ENCODE measurements at regions not wholly inside any gene's neighbourhood (a gene's known extent, or its start where the extent isn't known, plus 50 kb on each side); places are given as distances from the start of the nearest gene placed in this dataset.

- Histone ChIP-seq H3K79me2 (ENCODE audit: control insufficient read depth, insufficient read depth, low read length, unreplicated experiment) (no peaks in the 10 kb centered on the region), H3K4me3 (ENCODE audit: low read depth, low read length) (no peak overlapping the region), H3K27me3 (ENCODE audit: insufficient read depth, low read length) (no peaks in the 10 kb centered on the region), H2AFZ (ENCODE audit: low read length, unreplicated experiment) (no peak overlapping the region), H3K36me3 (ENCODE audit: insufficient read depth, low read length) (no peaks in the 10 kb centered on the region), H3K4me1 (ENCODE audit: control insufficient read depth, insufficient read depth, low read length, unreplicated experiment) (no peaks in the 10 kb centered on the region), H3K27ac (ENCODE audit: low read depth, low read length) (no peak overlapping the region)
Observed at GRCh38 chr2:128817171-128817570, 498.5 kb upstream of the HS6ST1 start.

DNA sequence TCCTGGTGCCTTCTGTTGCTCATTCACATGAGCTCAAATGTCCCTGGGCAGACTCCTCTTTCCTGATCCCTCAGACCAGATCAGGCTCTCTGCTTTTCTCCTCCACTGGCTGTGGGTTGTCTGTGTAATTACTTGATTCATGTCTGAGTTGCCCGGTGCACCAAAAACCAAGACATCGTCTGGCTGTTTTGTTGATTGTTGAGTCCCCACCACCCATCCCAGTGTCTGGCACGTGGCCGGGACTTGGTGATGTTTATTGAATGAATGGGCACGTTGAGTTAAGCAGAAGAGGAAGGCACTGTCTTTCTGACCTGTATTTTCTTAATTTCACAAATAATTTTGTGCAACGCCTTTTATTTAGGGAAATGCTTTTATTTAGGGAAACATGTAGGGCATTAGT is 499.1 kb upstream of the HS6ST1 start:
- no peaks in the 10 kb centered on the region for H3K36me3 ChIP-seq (ENCODE audit: insufficient read depth, low read length)
- H3K4me3 ChIP-seq (ENCODE audit: low read depth, low read length) = no peak overlapping the region
- H3K27ac ChIP-seq (ENCODE audit: low read depth, low read length) = no peak overlapping the region
- no peaks in the 10 kb centered on the region for H3K4me1 ChIP-seq (ENCODE audit: control insufficient read depth, insufficient read depth, low read length, unreplicated experiment)
- H3K27me3 ChIP-seq (ENCODE audit: insufficient read depth, low read length) = no peaks in the 10 kb centered on the region
- no peaks in the 10 kb centered on the region for H3K79me2 ChIP-seq (ENCODE audit: control insufficient read depth, insufficient read depth, low read length, unreplicated experiment)
- H2AFZ ChIP-seq (ENCODE audit: low read length, unreplicated experiment) = no peak overlapping the region

GRCh38 chr2:128818248-128818647 is 499.6 kb upstream of the HS6ST1 start:
- no peaks in the 10 kb centered on the region for H3K27me3 ChIP-seq (ENCODE audit: insufficient read depth, low read length)
- H2AFZ ChIP-seq (ENCODE audit: low read length, unreplicated experiment) = no peak overlapping the region

DNA sequence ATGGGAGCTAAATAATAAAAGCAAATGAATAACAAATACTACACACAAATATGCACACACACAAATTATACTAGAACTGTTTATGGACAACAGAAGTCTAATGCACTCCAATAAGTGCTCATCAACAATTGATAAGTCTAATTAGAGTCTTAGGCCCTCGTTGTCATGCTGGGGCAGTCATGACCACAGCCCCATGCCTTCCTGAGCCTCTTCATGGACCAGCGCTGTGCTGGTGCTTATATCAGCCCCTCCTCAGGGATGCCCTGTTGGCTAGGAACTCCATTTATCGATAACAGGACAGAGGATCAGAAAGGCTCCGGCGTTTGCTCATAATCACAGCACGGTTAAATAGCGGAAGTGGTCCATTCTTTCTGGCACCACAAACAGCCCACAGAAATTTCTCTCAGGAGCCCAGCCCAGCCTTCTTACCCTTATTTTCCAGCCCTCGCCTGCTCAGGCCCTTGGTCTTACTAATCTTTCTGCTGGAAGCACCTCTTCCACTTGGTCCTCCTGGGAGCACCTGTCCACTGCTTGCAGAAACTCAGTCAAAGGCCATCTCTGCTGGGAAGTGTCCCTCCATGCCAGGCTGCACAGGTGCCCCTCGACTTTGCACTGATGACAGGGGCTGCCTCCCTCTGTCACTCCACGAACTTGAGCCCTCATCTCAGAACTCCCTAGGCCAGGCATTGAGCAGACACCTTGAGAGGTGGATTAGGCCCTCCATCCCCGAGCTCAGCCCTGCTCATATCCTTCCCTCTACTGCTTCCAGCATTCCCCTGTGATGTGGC is 500.2 kb upstream of the HS6ST1 start:
- Histone ChIP-seq H3K36me3 (ENCODE audit: insufficient read depth, low read length) (no peaks in the 10 kb centered on the region), H3K27ac (ENCODE audit: low read depth, low read length) (no peak overlapping the region), H3K79me2 (ENCODE audit: control insufficient read depth, insufficient read depth, low read length, unreplicated experiment) (no peaks in the 10 kb centered on the region), H3K27me3 (ENCODE audit: insufficient read depth, low read length) (no peaks in the 10 kb centered on the region), H2AFZ (ENCODE audit: low read length, unreplicated experiment) (no peak overlapping the region), H3K4me1 (ENCODE audit: control insufficient read depth, insufficient read depth, low read length, unreplicated experiment) (no peaks in the 10 kb centered on the region), H3K4me3 (ENCODE audit: low read depth, low read length) (no peak overlapping the region)

More at GRCh38 chr2:128818248-128818647, 499.6 kb upstream of the HS6ST1 start:
- Histone ChIP-seq H3K79me2 (ENCODE audit: control insufficient read depth, insufficient read depth, low read length, unreplicated experiment) (no peaks in the 10 kb centered on the region), H3K27ac (ENCODE audit: low read depth, low read length) (no peak overlapping the region), H3K4me1 (ENCODE audit: control insufficient read depth, insufficient read depth, low read length, unreplicated experiment) (no peaks in the 10 kb centered on the region), H3K4me3 (ENCODE audit: low read depth, low read length) (no peak overlapping the region), H3K36me3 (ENCODE audit: insufficient read depth, low read length) (no peaks in the 10 kb centered on the region)

GRCh38 chr2:128820452-128820851 is 501.8 kb upstream of the HS6ST1 start:
- Histone ChIP-seq H2AFZ (ENCODE audit: low read length, unreplicated experiment) (no peak overlapping the region), H3K79me2 (ENCODE audit: control insufficient read depth, insufficient read depth, low read length, unreplicated experiment) (no peaks in the 10 kb centered on the region), H3K4me1 (ENCODE audit: control insufficient read depth, insufficient read depth, low read length, unreplicated experiment) (no peaks in the 10 kb centered on the region), H3K27me3 (ENCODE audit: insufficient read depth, low read length) (no peaks in the 10 kb centered on the region), H3K4me3 (ENCODE audit: low read depth, low read length) (no peak overlapping the region), H3K36me3 (ENCODE audit: insufficient read depth, low read length) (no peaks in the 10 kb centered on the region), H3K27ac (ENCODE audit: low read depth, low read length) (no peak overlapping the region)

DNA sequence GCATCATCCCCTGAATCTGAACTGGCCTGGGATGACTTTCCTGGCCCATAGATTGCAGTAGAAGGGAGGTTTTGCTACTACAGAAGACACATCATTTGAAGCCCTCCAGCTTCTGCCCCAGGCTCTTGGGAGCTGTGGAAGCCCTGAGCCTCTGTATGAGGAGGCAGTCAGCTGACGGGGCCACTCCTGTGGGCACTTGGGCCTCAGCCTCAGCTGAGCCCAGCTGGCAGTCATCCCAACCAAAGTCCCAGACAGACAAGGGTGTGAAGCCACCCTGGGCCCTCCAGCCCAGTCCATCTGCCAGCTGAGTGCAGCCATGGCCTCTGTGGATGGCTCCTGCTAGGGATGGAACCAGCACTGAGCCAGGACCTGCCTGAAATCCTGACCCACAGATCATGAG is 502.3 kb upstream of the HS6ST1 start:
- Histone ChIP-seq H3K27ac (ENCODE audit: low read depth, low read length) (no peak overlapping the region), H3K4me1 (ENCODE audit: control insufficient read depth, insufficient read depth, low read length, unreplicated experiment) (no peaks in the 10 kb centered on the region), H3K79me2 (ENCODE audit: control insufficient read depth, insufficient read depth, low read length, unreplicated experiment) (no peaks in the 10 kb centered on the region), H2AFZ (ENCODE audit: low read length, unreplicated experiment) (no peak overlapping the region), H3K27me3 (ENCODE audit: insufficient read depth, low read length) (no peaks in the 10 kb centered on the region), H3K36me3 (ENCODE audit: insufficient read depth, low read length) (no peaks in the 10 kb centered on the region), H3K4me3 (ENCODE audit: low read depth, low read length) (no peak overlapping the region)

GRCh38 chr2:128832946-128833663 is 514.4 kb upstream of the HS6ST1 start:
- H2AFZ ChIP-seq (ENCODE audit: low read length, unreplicated experiment) = no peak overlapping the region
- H3K79me2 ChIP-seq (ENCODE audit: control insufficient read depth, insufficient read depth, low read length, unreplicated experiment) = no peaks in the 10 kb centered on the region
- H3K36me3 ChIP-seq (ENCODE audit: insufficient read depth, low read length) = no peaks in the 10 kb centered on the region
- H3K27ac ChIP-seq (ENCODE audit: low read depth, low read length) = no peak overlapping the region
- no peaks in the 10 kb centered on the region for H3K4me1 ChIP-seq (ENCODE audit: control insufficient read depth, insufficient read depth, low read length, unreplicated experiment)
- H3K27me3 ChIP-seq (ENCODE audit: insufficient read depth, low read length) = no peaks in the 10 kb centered on the region
- H3K4me3 ChIP-seq (ENCODE audit: low read depth, low read length) = no peak overlapping the region

- no peak overlapping the region for H3K4me3 ChIP-seq (ENCODE audit: low read depth, low read length)
- no peak overlapping the region for H2AFZ ChIP-seq (ENCODE audit: low read length, unreplicated experiment)
- no peaks in the 10 kb centered on the region for H3K27me3 ChIP-seq (ENCODE audit: insufficient read depth, low read length)
- H3K79me2 ChIP-seq (ENCODE audit: control insufficient read depth, insufficient read depth, low read length, unreplicated experiment) = no peaks in the 10 kb centered on the region
- H3K27ac ChIP-seq (ENCODE audit: low read depth, low read length) = no peak overlapping the region
- H3K4me1 ChIP-seq (ENCODE audit: control insufficient read depth, insufficient read depth, low read length, unreplicated experiment) = no peaks in the 10 kb centered on the region
- no peaks in the 10 kb centered on the region for H3K36me3 ChIP-seq (ENCODE audit: insufficient read depth, low read length)
Observed at GRCh38 chr2:128833664-128834027, 515.0 kb upstream of the HS6ST1 start.

DNA sequence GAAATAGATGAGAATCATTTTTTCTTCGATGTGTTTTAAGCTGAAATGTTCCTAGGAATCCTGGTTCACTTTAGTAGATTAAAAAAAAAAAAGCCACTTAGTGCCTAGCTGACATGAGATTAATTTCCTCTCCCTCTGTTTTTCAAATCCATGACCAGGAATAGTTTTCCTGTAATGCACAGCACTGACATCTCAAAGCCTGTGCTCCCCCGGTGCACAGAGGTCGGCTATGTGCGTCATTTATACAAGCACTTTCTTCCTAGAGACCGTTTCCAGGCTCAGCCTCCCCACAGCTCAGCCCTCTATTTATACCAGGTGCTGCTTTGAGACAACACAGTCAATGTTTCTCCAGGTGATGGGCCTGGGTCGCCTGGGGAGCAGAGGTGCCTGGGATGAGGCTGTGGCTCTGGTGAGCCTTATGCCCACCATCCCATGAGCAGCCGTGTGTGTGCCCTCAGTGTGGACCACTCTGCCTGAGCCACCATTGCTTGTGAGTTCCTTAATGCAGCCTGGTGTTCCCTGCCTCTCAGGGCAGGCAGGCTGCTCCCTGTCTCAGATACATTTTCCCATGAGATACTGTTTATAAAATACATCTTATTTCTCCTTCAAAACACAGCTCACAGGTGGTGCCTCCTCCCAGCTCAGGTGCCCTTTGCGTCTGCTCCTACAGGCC is 515.7 kb upstream of the HS6ST1 start:
- no peaks in the 10 kb centered on the region for H3K79me2 ChIP-seq (ENCODE audit: control insufficient read depth, insufficient read depth, low read length, unreplicated experiment)
- no peaks in the 10 kb centered on the region for H3K4me1 ChIP-seq (ENCODE audit: control insufficient read depth, insufficient read depth, low read length, unreplicated experiment)
- no peak overlapping the region for H3K27ac ChIP-seq (ENCODE audit: low read depth, low read length)
- no peaks in the 10 kb centered on the region for H3K36me3 ChIP-seq (ENCODE audit: insufficient read depth, low read length)
- no peaks in the 10 kb centered on the region for H3K27me3 ChIP-seq (ENCODE audit: insufficient read depth, low read length)
- H3K4me3 ChIP-seq (ENCODE audit: low read depth, low read length) = no peak overlapping the region
- no peak overlapping the region for H2AFZ ChIP-seq (ENCODE audit: low read length, unreplicated experiment)

GRCh38 chr2:128834880-128835252 is 516.2 kb upstream of the HS6ST1 start:
- H2AFZ ChIP-seq (ENCODE audit: low read length, unreplicated experiment) = no peak overlapping the region
- H3K36me3 ChIP-seq (ENCODE audit: insufficient read depth, low read length) = no peaks in the 10 kb centered on the region
- no peaks in the 10 kb centered on the region for H3K4me1 ChIP-seq (ENCODE audit: control insufficient read depth, insufficient read depth, low read length, unreplicated experiment)
- H3K27ac ChIP-seq (ENCODE audit: low read depth, low read length) = no peak overlapping the region
- H3K79me2 ChIP-seq (ENCODE audit: control insufficient read depth, insufficient read depth, low read length, unreplicated experiment) = no peaks in the 10 kb centered on the region
- H3K4me3 ChIP-seq (ENCODE audit: low read depth, low read length) = no peak overlapping the region
- no peaks in the 10 kb centered on the region for H3K27me3 ChIP-seq (ENCODE audit: insufficient read depth, low read length)
